ENCODE measurements at regions not wholly inside any gene's neighbourhood (a gene's known extent, or its start where the extent isn't known, plus 50 kb on each side); places are given as distances from the start of the nearest gene placed in this dataset.
A peak's percentile ranks its signal among the peaks of the same experiment; 100 is the strongest.

DNA sequence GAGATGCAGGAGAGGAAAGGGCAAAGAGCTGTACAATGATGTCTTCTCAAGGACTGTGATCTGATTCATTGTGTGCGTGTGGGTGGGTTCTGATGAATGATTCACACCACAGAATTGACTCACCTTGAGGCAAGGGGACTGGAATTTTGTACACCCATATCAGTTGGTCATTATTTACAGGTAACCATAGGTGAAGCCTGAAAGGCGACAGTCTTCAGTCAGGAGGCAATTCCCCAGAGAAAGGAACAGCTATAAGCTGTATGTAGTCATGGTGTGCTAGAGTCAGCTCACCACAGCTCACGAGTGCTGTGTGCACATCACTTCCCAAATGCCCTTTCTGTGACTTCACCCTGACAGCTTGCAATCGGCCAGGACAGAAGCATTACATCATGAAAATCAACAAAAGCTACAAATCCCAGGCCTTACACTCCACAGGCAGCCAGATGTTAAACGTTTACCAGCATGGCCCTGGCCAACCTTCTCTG is 87.6 kb upstream of the RPS23 start:
- TF ChIP-seq EZH2phosphoT487 (IDR thresholded peaks at IDR 0.05; ENCODE audit: borderline replicate concordance), result no peak
- TF ChIP-seq, protein P1, sequence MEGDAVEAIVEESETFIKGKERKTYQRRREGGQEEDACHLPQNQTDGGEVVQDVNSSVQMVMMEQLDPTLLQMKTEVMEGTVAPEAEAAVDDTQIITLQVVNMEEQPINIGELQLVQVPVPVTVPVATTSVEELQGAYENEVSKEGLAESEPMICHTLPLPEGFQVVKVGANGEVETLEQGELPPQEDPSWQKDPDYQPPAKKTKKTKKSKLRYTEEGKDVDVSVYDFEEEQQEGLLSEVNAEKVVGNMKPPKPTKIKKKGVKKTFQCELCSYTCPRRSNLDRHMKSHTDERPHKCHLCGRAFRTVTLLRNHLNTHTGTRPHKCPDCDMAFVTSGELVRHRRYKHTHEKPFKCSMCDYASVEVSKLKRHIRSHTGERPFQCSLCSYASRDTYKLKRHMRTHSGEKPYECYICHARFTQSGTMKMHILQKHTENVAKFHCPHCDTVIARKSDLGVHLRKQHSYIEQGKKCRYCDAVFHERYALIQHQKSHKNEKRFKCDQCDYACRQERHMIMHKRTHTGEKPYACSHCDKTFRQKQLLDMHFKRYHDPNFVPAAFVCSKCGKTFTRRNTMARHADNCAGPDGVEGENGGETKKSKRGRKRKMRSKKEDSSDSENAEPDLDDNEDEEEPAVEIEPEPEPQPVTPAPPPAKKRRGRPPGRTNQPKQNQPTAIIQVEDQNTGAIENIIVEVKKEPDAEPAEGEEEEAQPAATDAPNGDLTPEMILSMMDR (conservative IDR thresholded peaks at IDR 0.05; ENCODE audit: low read length), result no peak
- no peak overlapping the region for H3K4me3 ChIP-seq (ENCODE audit: low read length, poor library complexity, severe bottlenecking)
- no peaks in the 10 kb centered on the region for H3K36me3 ChIP-seq (ENCODE audit: insufficient read depth, low read length)
- H3F3A ChIP-seq (ENCODE audit: low read depth), result no peaks in the 10 kb centered on the region
- H2AFZ ChIP-seq (ENCODE audit: low read length), result no peak overlapping the region
- no peak overlapping the region for H3K9ac ChIP-seq (ENCODE audit: low read depth, low read length, poor library complexity, severe bottlenecking)
- no peak overlapping the region for H3K4me2 ChIP-seq (ENCODE audit: low read depth, low read length, poor library complexity, severe bottlenecking)
- H3K4me1 ChIP-seq (ENCODE audit: insufficient read depth, low read length, poor library complexity, severe bottlenecking), result peaks cover 5% of the 10 kb centered on the region
- no peaks in the 10 kb centered on the region for H3K79me2 ChIP-seq (ENCODE audit: insufficient read depth, low read length)
- H3K9me3 ChIP-seq (ENCODE audit: insufficient read depth, low read depth, low read length), result no peaks in the 10 kb centered on the region
- no peaks in the 10 kb centered on the region for H3K9me2 ChIP-seq (replicated peaks; ENCODE audit: low read depth, low read length)
- no peaks in the 10 kb centered on the region for H3K27me3 ChIP-seq (ENCODE audit: insufficient read depth, low read length, poor library complexity, severe bottlenecking)
- no peaks in the 10 kb centered on the region for H4K20me1 ChIP-seq (ENCODE audit: insufficient read depth, low read length, poor library complexity, severe bottlenecking)

DNA sequence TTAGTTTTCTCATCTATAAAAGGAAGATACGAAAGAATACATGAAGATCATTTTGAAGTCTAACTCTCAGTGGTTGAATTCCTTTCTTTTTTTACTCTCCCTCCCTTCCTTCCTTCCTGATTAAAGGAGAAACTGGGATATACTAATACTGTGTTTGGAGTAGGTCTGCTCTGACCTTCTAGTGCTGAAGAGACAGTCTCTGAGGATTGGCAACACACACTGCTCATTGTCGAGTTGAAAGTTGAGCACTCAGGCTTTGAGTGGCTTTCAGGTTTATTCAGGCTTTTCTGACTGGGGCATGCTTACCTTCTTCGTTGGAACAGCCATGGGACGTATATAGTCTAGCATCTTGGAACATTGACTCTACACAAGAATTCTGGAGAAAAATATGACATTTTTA is 86.9 kb upstream of the RPS23 start:
- H2AFZ ChIP-seq (ENCODE audit: low read length), result no peak overlapping the region
- H3K9ac ChIP-seq (ENCODE audit: low read depth, low read length, poor library complexity, severe bottlenecking), result no peak overlapping the region
- no peaks in the 10 kb centered on the region for H3K9me3 ChIP-seq (ENCODE audit: insufficient read depth, low read depth, low read length)
- H3K4me2 ChIP-seq (ENCODE audit: low read depth, low read length, poor library complexity, severe bottlenecking), result no peak overlapping the region
- no peaks in the 10 kb centered on the region for H3K27me3 ChIP-seq (ENCODE audit: insufficient read depth, low read length, poor library complexity, severe bottlenecking)
- no peaks in the 10 kb centered on the region for H3K79me2 ChIP-seq (ENCODE audit: insufficient read depth, low read length)
- H3K4me1 ChIP-seq (ENCODE audit: insufficient read depth, low read length, poor library complexity, severe bottlenecking), result peaks cover 10% of the 10 kb centered on the region
- no peaks in the 10 kb centered on the region for H3F3A ChIP-seq (ENCODE audit: low read depth)
- TF ChIP-seq, protein P1 (conservative IDR thresholded peaks at IDR 0.05; ENCODE audit: low read length), result no peak
- no peak for TF ChIP-seq EZH2phosphoT487 (IDR thresholded peaks at IDR 0.05; ENCODE audit: borderline replicate concordance)
- no peaks in the 10 kb centered on the region for H4K20me1 ChIP-seq (ENCODE audit: insufficient read depth, low read length, poor library complexity, severe bottlenecking)
- no peaks in the 10 kb centered on the region for H3K9me2 ChIP-seq (replicated peaks; ENCODE audit: low read depth, low read length)
- no peaks in the 10 kb centered on the region for H3K36me3 ChIP-seq (ENCODE audit: insufficient read depth, low read length)
- H3K4me3 ChIP-seq (ENCODE audit: low read length, poor library complexity, severe bottlenecking), result no peak overlapping the region

DNA sequence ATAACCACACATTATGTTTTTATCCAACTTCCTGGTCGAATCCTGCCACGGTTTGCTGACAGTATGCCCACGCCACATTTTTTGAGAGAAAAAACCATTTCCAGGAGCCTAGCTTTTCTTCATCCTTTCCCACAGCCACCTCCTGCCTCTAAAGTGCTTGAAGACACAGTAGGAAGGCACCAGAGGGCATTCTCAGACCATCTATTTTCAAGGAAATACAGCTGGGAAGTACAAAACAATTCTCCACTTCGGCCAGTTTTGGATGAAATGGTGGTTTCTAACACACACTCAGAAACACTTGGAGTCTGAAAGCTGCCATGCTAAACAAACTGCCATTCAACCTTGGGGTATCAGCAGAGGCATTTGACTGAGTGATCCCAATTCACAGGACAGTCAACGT is 86.3 kb upstream of the RPS23 start:
- H2AFZ ChIP-seq (ENCODE audit: low read length), result no peak overlapping the region

More for the DNA sequence above, 86.3 kb upstream of the RPS23 start:
- Histone ChIP-seq H4K20me1 (ENCODE audit: insufficient read depth, low read length, poor library complexity, severe bottlenecking) (no peaks in the 10 kb centered on the region), H3K9me2 (replicated peaks; ENCODE audit: low read depth, low read length) (no peaks in the 10 kb centered on the region), H3K4me3 (ENCODE audit: low read length, poor library complexity, severe bottlenecking) (no peak overlapping the region), H3K27me3 (ENCODE audit: insufficient read depth, low read length, poor library complexity, severe bottlenecking) (no peaks in the 10 kb centered on the region), H3F3A (ENCODE audit: low read depth) (no peaks in the 10 kb centered on the region), H3K36me3 (ENCODE audit: insufficient read depth, low read length) (no peaks in the 10 kb centered on the region), H3K9ac (ENCODE audit: low read depth, low read length, poor library complexity, severe bottlenecking) (no peak overlapping the region), H3K4me1 (ENCODE audit: insufficient read depth, low read length, poor library complexity, severe bottlenecking) (peaks cover 10% of the 10 kb centered on the region), H3K4me2 (ENCODE audit: low read depth, low read length, poor library complexity, severe bottlenecking) (no peak overlapping the region), H3K9me3 (ENCODE audit: insufficient read depth, low read depth, low read length) (no peaks in the 10 kb centered on the region), H3K79me2 (ENCODE audit: insufficient read depth, low read length) (no peaks in the 10 kb centered on the region)
- TF ChIP-seq, protein P1 (conservative IDR thresholded peaks at IDR 0.05; ENCODE audit: low read length), result peak; percentile 49
- TF ChIP-seq EZH2phosphoT487 (IDR thresholded peaks at IDR 0.05; ENCODE audit: borderline replicate concordance), result no peak

Data from Loucy (cell line).